ENCODE measurements at regions not wholly inside any gene's neighbourhood (a gene's known extent, or its start where the extent isn't known, plus 50 kb on each side); places are given as distances from the start of the nearest gene placed in this dataset.

DNA sequence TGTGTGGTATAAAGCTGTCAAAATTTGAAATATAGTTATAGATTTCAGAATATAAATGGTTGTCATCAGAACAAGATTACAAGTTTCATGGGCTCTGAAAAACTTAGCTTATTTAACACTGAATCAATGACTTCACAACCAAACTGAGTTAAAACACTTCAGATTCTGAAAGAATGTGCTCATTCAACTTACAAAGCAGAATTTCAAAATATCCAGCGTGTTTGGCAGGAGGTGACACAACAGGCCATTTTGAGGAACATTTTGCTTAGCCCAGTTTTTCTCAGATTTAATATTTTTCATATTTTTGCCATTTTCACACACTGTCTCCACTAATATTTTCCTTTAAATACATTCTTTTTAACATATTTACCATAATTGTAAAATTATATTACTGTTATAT is 781.1 kb downstream of the TUSC7 start:
- H2AFZ ChIP-seq (ENCODE audit: low read length) = no peak overlapping the region
- no peak for DNase-seq
- no peak overlapping the region for H3K4me2 ChIP-seq (ENCODE audit: low read depth, low read length)
- H3K9me3 ChIP-seq (replicated peaks; ENCODE audit: insufficient read depth, low read length) = no peaks in the 10 kb centered on the region
- no peaks in the 10 kb centered on the region for H3K79me2 ChIP-seq (ENCODE audit: low read length)
- no peaks in the 10 kb centered on the region for H3K9me2 ChIP-seq (replicated peaks; ENCODE audit: insufficient read depth, low read length)
- H3F3A ChIP-seq (ENCODE audit: insufficient read depth, low read length) = peaks cover 3% of the 10 kb centered on the region; the same call in 1 of the 2 replicates
- TF ChIP-seq EZH2phosphoT487 (IDR thresholded peaks at IDR 0.05; ENCODE audit: low read length) (no peak), EZH2 (optimal IDR thresholded peaks at IDR 0.05; ENCODE audit: low read depth, low read length) (no peak)
- TF ChIP-seq, protein P1, sequence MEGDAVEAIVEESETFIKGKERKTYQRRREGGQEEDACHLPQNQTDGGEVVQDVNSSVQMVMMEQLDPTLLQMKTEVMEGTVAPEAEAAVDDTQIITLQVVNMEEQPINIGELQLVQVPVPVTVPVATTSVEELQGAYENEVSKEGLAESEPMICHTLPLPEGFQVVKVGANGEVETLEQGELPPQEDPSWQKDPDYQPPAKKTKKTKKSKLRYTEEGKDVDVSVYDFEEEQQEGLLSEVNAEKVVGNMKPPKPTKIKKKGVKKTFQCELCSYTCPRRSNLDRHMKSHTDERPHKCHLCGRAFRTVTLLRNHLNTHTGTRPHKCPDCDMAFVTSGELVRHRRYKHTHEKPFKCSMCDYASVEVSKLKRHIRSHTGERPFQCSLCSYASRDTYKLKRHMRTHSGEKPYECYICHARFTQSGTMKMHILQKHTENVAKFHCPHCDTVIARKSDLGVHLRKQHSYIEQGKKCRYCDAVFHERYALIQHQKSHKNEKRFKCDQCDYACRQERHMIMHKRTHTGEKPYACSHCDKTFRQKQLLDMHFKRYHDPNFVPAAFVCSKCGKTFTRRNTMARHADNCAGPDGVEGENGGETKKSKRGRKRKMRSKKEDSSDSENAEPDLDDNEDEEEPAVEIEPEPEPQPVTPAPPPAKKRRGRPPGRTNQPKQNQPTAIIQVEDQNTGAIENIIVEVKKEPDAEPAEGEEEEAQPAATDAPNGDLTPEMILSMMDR (IDR thresholded peaks at IDR 0.05; ENCODE audit: low read length) = no peak
- no peak overlapping the region for H3K27ac ChIP-seq (ENCODE audit: low read length)
- no peaks in the 10 kb centered on the region for H3K27me3 ChIP-seq (replicated peaks; ENCODE audit: insufficient read depth, low read length)
- H3K9ac ChIP-seq (ENCODE audit: low read length) = no peak overlapping the region
- no peaks in the 10 kb centered on the region for H3K36me3 ChIP-seq (replicated peaks; ENCODE audit: insufficient read depth, low read length)
- H3K4me3 ChIP-seq (ENCODE audit: low read length) = no peak overlapping the region
- no peaks in the 10 kb centered on the region for H3K4me1 ChIP-seq (ENCODE audit: low read length)
- H4K20me1 ChIP-seq (ENCODE audit: insufficient read depth, low read length) = no peaks in the 10 kb centered on the region

DNA sequence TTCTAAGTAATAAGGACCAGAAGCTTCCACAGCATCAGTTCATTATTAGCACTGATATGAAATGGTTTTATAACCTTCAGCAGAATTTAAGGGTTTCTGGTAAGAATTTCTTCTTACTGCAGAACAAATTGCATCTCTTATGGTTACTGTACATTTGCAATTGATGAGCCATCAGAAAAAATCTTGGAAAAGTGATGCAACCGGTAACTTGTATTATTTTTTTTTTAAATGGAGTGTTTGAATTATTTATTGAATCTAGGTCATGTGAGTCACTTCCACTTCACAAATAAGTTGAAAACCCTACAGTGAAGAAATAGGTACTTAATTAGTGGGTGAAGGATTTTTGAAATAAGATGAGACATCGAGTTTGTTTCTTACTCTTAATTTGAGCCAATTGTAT is 786.0 kb downstream of the TUSC7 start:
- TF ChIP-seq EZH2 (optimal IDR thresholded peaks at IDR 0.05; ENCODE audit: low read depth, low read length) (no peak), EZH2phosphoT487 (IDR thresholded peaks at IDR 0.05; ENCODE audit: low read length) (no peak)
- TF ChIP-seq, protein P1 (IDR thresholded peaks at IDR 0.05; ENCODE audit: low read length) = no peak
- no peaks in the 10 kb centered on the region for H3F3A ChIP-seq (ENCODE audit: insufficient read depth, low read length)
- H3K9me3 ChIP-seq (replicated peaks; ENCODE audit: insufficient read depth, low read length) = no peaks in the 10 kb centered on the region
- no peak for DNase-seq
- no peaks in the 10 kb centered on the region for H4K20me1 ChIP-seq (ENCODE audit: insufficient read depth, low read length)
- no peaks in the 10 kb centered on the region for H3K9me2 ChIP-seq (replicated peaks; ENCODE audit: insufficient read depth, low read length)
- H3K4me2 ChIP-seq (ENCODE audit: low read depth, low read length) = no peak overlapping the region
- H3K27ac ChIP-seq (ENCODE audit: low read length) = no peak overlapping the region
- H2AFZ ChIP-seq (ENCODE audit: low read length) = no peak overlapping the region
- H3K9ac ChIP-seq (ENCODE audit: low read length) = no peak overlapping the region
- no peaks in the 10 kb centered on the region for H3K27me3 ChIP-seq (replicated peaks; ENCODE audit: insufficient read depth, low read length)
- H3K36me3 ChIP-seq (replicated peaks; ENCODE audit: insufficient read depth, low read length) = no peaks in the 10 kb centered on the region
- no peaks in the 10 kb centered on the region for H3K79me2 ChIP-seq (ENCODE audit: low read length)
- H3K4me1 ChIP-seq (ENCODE audit: low read length) = no peaks in the 10 kb centered on the region
- no peak overlapping the region for H3K4me3 ChIP-seq (ENCODE audit: low read length)

DNA sequence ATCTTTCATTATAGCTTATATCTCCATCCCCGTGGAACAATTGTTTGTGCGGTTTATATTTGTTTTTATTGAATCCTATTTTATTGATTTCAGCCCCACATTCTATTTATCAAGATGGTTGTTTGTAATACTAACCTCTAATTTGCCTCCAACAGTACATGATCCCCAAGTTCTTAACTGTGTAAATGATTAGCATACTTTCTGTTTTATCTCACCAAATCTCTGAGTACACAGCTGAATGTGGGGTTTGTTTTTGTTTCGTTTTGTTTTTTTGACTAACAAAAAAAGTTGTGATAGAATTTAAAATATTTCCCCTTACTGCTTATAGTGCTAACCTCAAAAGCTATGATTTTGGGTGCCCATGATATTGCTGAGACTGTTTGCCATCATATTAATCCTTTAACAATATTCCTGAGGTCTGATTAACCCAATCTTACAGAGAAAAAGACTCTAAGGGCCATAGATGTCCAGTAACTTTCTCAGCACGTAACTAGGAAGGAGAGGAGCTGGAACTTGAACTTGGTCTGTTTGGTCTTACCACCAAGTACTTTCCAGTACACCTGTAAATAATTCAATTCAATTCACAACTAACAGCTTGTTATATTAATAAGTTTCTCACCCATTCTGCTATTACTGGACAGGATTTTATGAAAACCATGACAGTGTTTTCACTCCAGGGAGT is 789.8 kb downstream of the TUSC7 start:
- TF ChIP-seq, protein P1 (IDR thresholded peaks at IDR 0.05; ENCODE audit: low read length) = no peak
- TF ChIP-seq EZH2phosphoT487 (IDR thresholded peaks at IDR 0.05; ENCODE audit: low read length) (no peak), EZH2 (optimal IDR thresholded peaks at IDR 0.05; ENCODE audit: low read depth, low read length) (no peak)
- Histone ChIP-seq H3K4me3 (ENCODE audit: low read length) (peak overlapping the region; percentile 26; the same call in 1 of the 2 replicates), H3K9ac (ENCODE audit: low read length) (no peak overlapping the region), H3F3A (ENCODE audit: insufficient read depth, low read length) (no peaks in the 10 kb centered on the region), H3K36me3 (replicated peaks; ENCODE audit: insufficient read depth, low read length) (no peaks in the 10 kb centered on the region), H3K27me3 (replicated peaks; ENCODE audit: insufficient read depth, low read length) (no peaks in the 10 kb centered on the region), H3K4me2 (ENCODE audit: low read depth, low read length) (peak overlapping the region; percentile 48), H3K9me3 (replicated peaks; ENCODE audit: insufficient read depth, low read length) (no peaks in the 10 kb centered on the region), H3K9me2 (replicated peaks; ENCODE audit: insufficient read depth, low read length) (no peaks in the 10 kb centered on the region), H3K27ac (ENCODE audit: low read length) (no peak overlapping the region), H4K20me1 (ENCODE audit: insufficient read depth, low read length) (no peaks in the 10 kb centered on the region), H2AFZ (ENCODE audit: low read length) (peak overlapping the region; percentile 69), H3K4me1 (ENCODE audit: low read length) (no peaks in the 10 kb centered on the region), H3K79me2 (ENCODE audit: low read length) (no peaks in the 10 kb centered on the region)
- peak; percentile 25 for DNase-seq

All from MM.1S (cell line).